HepG2 (cell line): ENCODE measurements at regions not wholly inside any gene's neighbourhood (a gene's known extent, or its start where the extent isn't known, plus 50 kb on each side); places are given as distances from the start of the nearest gene placed in this dataset.

Experiments used
- GABPA ChIP-seq, 2 experiments: IDR thresholded peaks; 2 replicates each; pipeline ENCODE4 v1.6.1; 2011 to 2016; ENCODE audit warnings: low read depth in 2 of 2, low read length in 1 of 2, missing biosample characterization in 1 of 2, missing genetic modification characterization in 1 of 2
- NFIC ChIP-seq: IDR thresholded peaks from 2 replicates; pipeline ENCODE4 v1.6.1; 2012; ENCODE audit warnings: mild to moderate bottlenecking, low read length, inconsistent platforms
- PAX8 ChIP-seq: sonication (generic); formaldehyde crosslinking; IDR thresholded peaks from 2 replicates; pipeline ENCODE4 v1.8.0; 2022; ENCODE audit warnings: mild to moderate bottlenecking, missing genetic modification reagents, borderline replicate concordance
- RBAK ChIP-seq: sonication (generic); formaldehyde crosslinking; IDR thresholded peaks from 2 replicates; pipeline ENCODE4 v1.5.1; 2020; ENCODE audit warnings: mild to moderate bottlenecking, missing genetic modification reagents
- STAG1 ChIP-seq: sonication (generic); formaldehyde crosslinking; IDR thresholded peaks from 2 replicates; pipeline ENCODE4 v1.4.0; 2020; ENCODE audit warnings: missing genetic modification reagents
- ZNF263 ChIP-seq: sonication (generic); formaldehyde crosslinking; IDR thresholded peaks from 2 replicates; pipeline ENCODE4 v1.4.0; 2020; ENCODE audit warnings: missing genetic modification reagents
- ZNF510 ChIP-seq: sonication (generic); formaldehyde crosslinking; IDR thresholded peaks from 2 replicates; pipeline ENCODE4 v1.4.0; 2020; ENCODE audit warnings: low read depth, mild to moderate bottlenecking, missing genetic modification reagents
- ZNF672 ChIP-seq: sonication (generic); formaldehyde crosslinking; IDR thresholded peaks from 2 replicates; pipeline ENCODE4 v1.8.1; 2022; ENCODE audit warnings: missing genetic modification reagents
- ZNF747 ChIP-seq: sonication (generic); formaldehyde crosslinking; IDR thresholded peaks from 2 replicates; pipeline ENCODE4 v1.8.1; 2023; ENCODE audit warnings: missing genetic modification reagents, mild to moderate bottlenecking, borderline replicate concordance
- TF ChIP-seq, protein P1 (sequence below): sonication (generic); formaldehyde crosslinking; IDR thresholded peaks from 2 replicates; pipeline ENCODE4 v1.5.0; 2020; ENCODE audit warnings: mild to moderate bottlenecking, missing genetic modification reagents, moderate library complexity
- TF ChIP-seq, protein P2 (sequence below): sonication (generic); formaldehyde crosslinking; IDR thresholded peaks from 2 replicates; pipeline ENCODE4 v1.8.1; 2022; ENCODE audit warnings: low read depth, mild to moderate bottlenecking, missing genetic modification reagents
- TF ChIP-seq, protein P3 (sequence below): sonication (generic); formaldehyde crosslinking; IDR thresholded peaks from 2 replicates; pipeline ENCODE4 v1.8.0; 2022; ENCODE audit warnings: mild to moderate bottlenecking, missing genetic modification reagents; ENCODE audit not compliant: insufficient replicate concordance
- TF ChIP-seq, protein P4 (sequence below): sonication (generic); formaldehyde crosslinking; IDR thresholded peaks from 2 replicates; pipeline ENCODE4 v1.5.1; 2020; ENCODE audit warnings: missing genetic modification reagents, mild to moderate bottlenecking, borderline replicate concordance
- TF ChIP-seq, protein P5 (sequence below), 2 experiments: fragments of 450-650 bp in 1 of 2; sonication (generic) in 1 of 2; formaldehyde crosslinking; IDR thresholded peaks; 2 replicates each; pipeline versions ENCODE4 v1.5.0 to v1.8.0; 2020 to 2022; ENCODE audit warnings: mild to moderate bottlenecking in 1 of 2, missing genetic modification reagents in 1 of 2

DNA sequence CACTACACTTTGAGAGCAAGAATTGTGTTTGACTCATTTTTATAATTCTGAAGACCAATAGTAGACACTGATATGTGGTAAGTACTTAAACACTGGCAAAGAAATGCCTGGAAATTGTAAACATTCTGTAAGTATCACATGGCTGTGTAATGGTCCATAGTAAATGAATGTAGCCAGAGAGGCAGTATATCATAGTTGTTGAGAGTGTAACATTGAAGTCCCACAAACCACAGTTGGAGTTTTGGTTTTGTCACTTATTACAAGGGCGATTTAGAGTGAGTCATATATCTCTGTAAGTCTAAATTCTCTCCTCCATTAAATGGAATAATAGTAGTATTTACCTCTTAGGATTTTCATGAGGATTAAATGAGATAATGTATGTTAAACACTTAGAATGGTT, 181.1 kb upstream of the MEF2C start:
- TF ChIP-seq, protein P1, sequence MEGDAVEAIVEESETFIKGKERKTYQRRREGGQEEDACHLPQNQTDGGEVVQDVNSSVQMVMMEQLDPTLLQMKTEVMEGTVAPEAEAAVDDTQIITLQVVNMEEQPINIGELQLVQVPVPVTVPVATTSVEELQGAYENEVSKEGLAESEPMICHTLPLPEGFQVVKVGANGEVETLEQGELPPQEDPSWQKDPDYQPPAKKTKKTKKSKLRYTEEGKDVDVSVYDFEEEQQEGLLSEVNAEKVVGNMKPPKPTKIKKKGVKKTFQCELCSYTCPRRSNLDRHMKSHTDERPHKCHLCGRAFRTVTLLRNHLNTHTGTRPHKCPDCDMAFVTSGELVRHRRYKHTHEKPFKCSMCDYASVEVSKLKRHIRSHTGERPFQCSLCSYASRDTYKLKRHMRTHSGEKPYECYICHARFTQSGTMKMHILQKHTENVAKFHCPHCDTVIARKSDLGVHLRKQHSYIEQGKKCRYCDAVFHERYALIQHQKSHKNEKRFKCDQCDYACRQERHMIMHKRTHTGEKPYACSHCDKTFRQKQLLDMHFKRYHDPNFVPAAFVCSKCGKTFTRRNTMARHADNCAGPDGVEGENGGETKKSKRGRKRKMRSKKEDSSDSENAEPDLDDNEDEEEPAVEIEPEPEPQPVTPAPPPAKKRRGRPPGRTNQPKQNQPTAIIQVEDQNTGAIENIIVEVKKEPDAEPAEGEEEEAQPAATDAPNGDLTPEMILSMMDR (CRISPR knock-in tag): no peak
- TF ChIP-seq ZNF263 (CRISPR knock-in tag): no peak
- no peak for TF ChIP-seq STAG1 (CRISPR knock-in tag)
- TF ChIP-seq RBAK (CRISPR knock-in tag): no peak
- no peak for TF ChIP-seq NFIC
- no peak for TF ChIP-seq PAX8 (CRISPR knock-in tag)
- TF ChIP-seq, protein P2, sequence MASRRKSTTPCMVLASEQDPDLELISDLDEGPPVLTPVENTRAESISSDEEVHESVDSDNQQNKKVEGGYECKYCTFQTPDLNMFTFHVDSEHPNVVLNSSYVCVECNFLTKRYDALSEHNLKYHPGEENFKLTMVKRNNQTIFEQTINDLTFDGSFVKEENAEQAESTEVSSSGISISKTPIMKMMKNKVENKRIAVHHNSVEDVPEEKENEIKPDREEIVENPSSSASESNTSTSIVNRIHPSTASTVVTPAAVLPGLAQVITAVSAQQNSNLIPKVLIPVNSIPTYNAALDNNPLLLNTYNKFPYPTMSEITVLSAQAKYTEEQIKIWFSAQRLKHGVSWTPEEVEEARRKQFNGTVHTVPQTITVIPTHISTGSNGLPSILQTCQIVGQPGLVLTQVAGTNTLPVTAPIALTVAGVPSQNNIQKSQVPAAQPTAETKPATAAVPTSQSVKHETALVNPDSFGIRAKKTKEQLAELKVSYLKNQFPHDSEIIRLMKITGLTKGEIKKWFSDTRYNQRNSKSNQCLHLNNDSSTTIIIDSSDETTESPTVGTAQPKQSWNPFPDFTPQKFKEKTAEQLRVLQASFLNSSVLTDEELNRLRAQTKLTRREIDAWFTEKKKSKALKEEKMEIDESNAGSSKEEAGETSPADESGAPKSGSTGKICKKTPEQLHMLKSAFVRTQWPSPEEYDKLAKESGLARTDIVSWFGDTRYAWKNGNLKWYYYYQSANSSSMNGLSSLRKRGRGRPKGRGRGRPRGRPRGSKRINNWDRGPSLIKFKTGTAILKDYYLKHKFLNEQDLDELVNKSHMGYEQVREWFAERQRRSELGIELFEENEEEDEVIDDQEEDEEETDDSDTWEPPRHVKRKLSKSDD (CRISPR knock-in tag): no peak
- TF ChIP-seq, protein P3, sequence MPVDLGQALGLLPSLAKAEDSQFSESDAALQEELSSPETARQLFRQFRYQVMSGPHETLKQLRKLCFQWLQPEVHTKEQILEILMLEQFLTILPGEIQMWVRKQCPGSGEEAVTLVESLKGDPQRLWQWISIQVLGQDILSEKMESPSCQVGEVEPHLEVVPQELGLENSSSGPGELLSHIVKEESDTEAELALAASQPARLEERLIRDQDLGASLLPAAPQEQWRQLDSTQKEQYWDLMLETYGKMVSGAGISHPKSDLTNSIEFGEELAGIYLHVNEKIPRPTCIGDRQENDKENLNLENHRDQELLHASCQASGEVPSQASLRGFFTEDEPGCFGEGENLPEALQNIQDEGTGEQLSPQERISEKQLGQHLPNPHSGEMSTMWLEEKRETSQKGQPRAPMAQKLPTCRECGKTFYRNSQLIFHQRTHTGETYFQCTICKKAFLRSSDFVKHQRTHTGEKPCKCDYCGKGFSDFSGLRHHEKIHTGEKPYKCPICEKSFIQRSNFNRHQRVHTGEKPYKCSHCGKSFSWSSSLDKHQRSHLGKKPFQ (CRISPR knock-in tag): no peak
- TF ChIP-seq ZNF747: no peak
- TF ChIP-seq, protein P4, sequence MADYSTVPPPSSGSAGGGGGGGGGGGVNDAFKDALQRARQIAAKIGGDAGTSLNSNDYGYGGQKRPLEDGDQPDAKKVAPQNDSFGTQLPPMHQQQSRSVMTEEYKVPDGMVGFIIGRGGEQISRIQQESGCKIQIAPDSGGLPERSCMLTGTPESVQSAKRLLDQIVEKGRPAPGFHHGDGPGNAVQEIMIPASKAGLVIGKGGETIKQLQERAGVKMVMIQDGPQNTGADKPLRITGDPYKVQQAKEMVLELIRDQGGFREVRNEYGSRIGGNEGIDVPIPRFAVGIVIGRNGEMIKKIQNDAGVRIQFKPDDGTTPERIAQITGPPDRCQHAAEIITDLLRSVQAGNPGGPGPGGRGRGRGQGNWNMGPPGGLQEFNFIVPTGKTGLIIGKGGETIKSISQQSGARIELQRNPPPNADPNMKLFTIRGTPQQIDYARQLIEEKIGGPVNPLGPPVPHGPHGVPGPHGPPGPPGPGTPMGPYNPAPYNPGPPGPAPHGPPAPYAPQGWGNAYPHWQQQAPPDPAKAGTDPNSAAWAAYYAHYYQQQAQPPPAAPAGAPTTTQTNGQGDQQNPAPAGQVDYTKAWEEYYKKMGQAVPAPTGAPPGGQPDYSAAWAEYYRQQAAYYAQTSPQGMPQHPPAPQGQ: no peak
- no peak for TF ChIP-seq ZNF672 (CRISPR knock-in tag)
- no peak for TF ChIP-seq GABPA (IDR thresholded peaks at IDR 0.05; ENCODE audit: low read depth, low read length)
- no peak for TF ChIP-seq GABPA (CRISPR knock-in tag; IDR thresholded peaks at IDR 0.05; ENCODE audit: low read depth)
- TF ChIP-seq, protein P5, sequence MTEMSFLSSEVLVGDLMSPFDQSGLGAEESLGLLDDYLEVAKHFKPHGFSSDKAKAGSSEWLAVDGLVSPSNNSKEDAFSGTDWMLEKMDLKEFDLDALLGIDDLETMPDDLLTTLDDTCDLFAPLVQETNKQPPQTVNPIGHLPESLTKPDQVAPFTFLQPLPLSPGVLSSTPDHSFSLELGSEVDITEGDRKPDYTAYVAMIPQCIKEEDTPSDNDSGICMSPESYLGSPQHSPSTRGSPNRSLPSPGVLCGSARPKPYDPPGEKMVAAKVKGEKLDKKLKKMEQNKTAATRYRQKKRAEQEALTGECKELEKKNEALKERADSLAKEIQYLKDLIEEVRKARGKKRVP (CRISPR knock-in tag; IDR thresholded peaks at IDR 0.05): no peak
- TF ChIP-seq ZNF510 (CRISPR knock-in tag): no peak
